ENCODE measurements at regions not wholly inside any gene's neighbourhood (a gene's known extent, or its start where the extent isn't known, plus 50 kb on each side); places are given as distances from the start of the nearest gene placed in this dataset.

- no peak for TF ChIP-seq CTCF (conservative IDR thresholded peaks at IDR 0.05)
- Histone ChIP-seq H3K27ac (ENCODE audit: insufficient read length, low read depth, low read length) (no peak overlapping the region), H3K4ac (ENCODE audit: low read depth, low read length) (no peak overlapping the region), H2BK20ac (ENCODE audit: low read depth, low read length, poor library complexity, severe bottlenecking) (peak overlapping the region; percentile 11), H2BK5ac (ENCODE audit: insufficient read length, low read length) (no peak overlapping the region), H3K9ac (ENCODE audit: extremely low read depth, insufficient read length, low read length) (no peak overlapping the region), H4K8ac (replicated peaks; ENCODE audit: insufficient read length, low read depth, low read length) (no peak overlapping the region), H2AFZ (ENCODE audit: low read length) (no peak overlapping the region), H3K56ac (ENCODE audit: insufficient read length, low read depth, low read length) (no peak overlapping the region), H2AK5ac (ENCODE audit: insufficient read length, low read length) (no peak overlapping the region), H2BK12ac (ENCODE audit: insufficient read length, low read depth, low read length) (no peak overlapping the region), H4K91ac (ENCODE audit: insufficient read length, low read depth, low read length) (no peak overlapping the region), H3K23me2 (ENCODE audit: insufficient read length, low read depth, low read length, poor library complexity, severe bottlenecking) (no peaks in the 10 kb centered on the region), H2BK120ac (ENCODE audit: low read depth, low read length, poor library complexity, severe bottlenecking) (no peak overlapping the region), H3K9me3 (ENCODE audit: control insufficient read depth, low read depth, low read length) (no peaks in the 10 kb centered on the region), H3K4me1 (ENCODE audit: insufficient read depth, low read length) (peaks cover 4% of the 10 kb centered on the region; the same call in 1 of the 2 replicates), H3K27me3 (ENCODE audit: insufficient read depth, low read length) (no peaks in the 10 kb centered on the region), H3K79me2 (ENCODE audit: insufficient read depth, low read length) (no peaks in the 10 kb centered on the region), H2BK15ac (ENCODE audit: low read depth, low read length) (no peak overlapping the region), H4K5ac (ENCODE audit: insufficient read length, low read depth, low read length) (no peak overlapping the region), H3K14ac (ENCODE audit: insufficient read depth, low read length) (no peak overlapping the region), H3K4me2 (ENCODE audit: insufficient read depth, insufficient read length, low read length) (no peak overlapping the region), H3K23ac (ENCODE audit: insufficient read length, low read depth, low read length) (no peak overlapping the region), H3K79me1 (ENCODE audit: insufficient read depth, low read depth, low read length, poor library complexity, severe bottlenecking) (no peaks in the 10 kb centered on the region), H3T11ph (ENCODE audit: low read length) (no peak overlapping the region), H3K18ac (ENCODE audit: insufficient read length, low read depth, low read length) (no peak overlapping the region), H4K20me1 (ENCODE audit: control insufficient read depth, insufficient read depth, insufficient read length) (no peaks in the 10 kb centered on the region)
- Mint-ChIP-seq H3K27me3 (ENCODE audit: low read depth) (peaks cover 2% of the 10 kb centered on the region), H3K4me1 (peaks cover 31 to 46% of the 10 kb centered on the region in 2 experiments), H3K4me3 (no peak overlapping the region), H3K9me3 (no peaks in the 10 kb centered on the region), H3K36me3 (ENCODE audit: insufficient read depth in 1 of 3, low read depth in 3 of 3) (no peaks in the 10 kb centered on the region), H3K27ac (no peak overlapping the region)
- no peak for DNase-seq
- WGBS (ENCODE audit: extremely low coverage, insufficient read length, low lambda C conversion rate) = no CpG with 5 or more reads among the region's 4 CpGs
These were observed 86.5 kb upstream of the ARL4C start for GRCh38 chr2:234583331-234583730.
